Left ventricle myocardium inferior (tissue), 1 donor: ENCODE measurements at regions not wholly inside any gene's neighbourhood (a gene's known extent, or its start where the extent isn't known, plus 50 kb on each side); places are given as distances from the start of the nearest gene placed in this dataset.
A peak's percentile ranks its signal among the peaks of the same experiment; 100 is the strongest.

Source experiments
- DNase-seq: peaks from one replicate; pipeline ENCODE4 v3.0.0-alpha.2; 2020
- H3K27ac ChIP-seq: fragments of 200-600 bp; replicated peaks from 2 replicates; pipeline ENCODE4 v1.8.0; 2021
- H3K27me3 ChIP-seq: fragments of 200-600 bp; 2 replicates; pipeline ENCODE4 v1.8.0; 2021; ENCODE audit warnings: low read depth
- H3K36me3 ChIP-seq: fragments of 200-600 bp; 2 replicates; pipeline ENCODE4 v1.8.0; 2021
- H3K4me1 ChIP-seq: fragments of 200-600 bp; 2 replicates; pipeline ENCODE4 v1.8.0; 2021
- H3K4me3 ChIP-seq: fragments of 200-600 bp; 2 replicates; pipeline ENCODE4 v1.8.0; 2021; ENCODE audit warnings: mild to moderate bottlenecking, moderate library complexity
- H3K9me3 ChIP-seq: fragments of 200-600 bp; replicated peaks from 2 replicates; pipeline ENCODE4 v1.8.0; 2021
- CTCF ChIP-seq: fragments of 200-600 bp; IDR thresholded peaks from 2 replicates; pipeline ENCODE4 v1.8.0; 2021; ENCODE audit warnings: antibody characterized with exemption, mild to moderate bottlenecking, borderline replicate concordance
- intact Hi-C: fragments of 100-400 bp; cut with micrococcal nuclease; formaldehyde crosslinking; loops from one replicate; pipeline ENCODE4 v1.11.0; 2022
- donor health status: DM: no; HTN: yes; CAD: no; lungs with severe emphysema.

- no peak overlapping the region for H3K4me3 ChIP-seq
- intact Hi-C loops: no loop called here
- no peaks in the 10 kb centered on the region for H3K9me3 ChIP-seq
- H3K27me3 ChIP-seq: no peaks in the 10 kb centered on the region
- H3K27ac ChIP-seq: no peak overlapping the region
- peaks cover 9% of the 10 kb centered on the region for H3K4me1 ChIP-seq
- DNase-seq: no peak
- TF ChIP-seq CTCF: no peak
- H3K36me3 ChIP-seq: no peaks in the 10 kb centered on the region
These were observed 93.1 kb upstream of the HEY2 start for GRCh38 chr6:125656287-125656870.

GRCh38 chr6:125658136-125658535 is 91.3 kb upstream of the HEY2 start:
- Histone ChIP-seq H3K4me3 (no peak overlapping the region), H3K36me3 (no peaks in the 10 kb centered on the region), H3K27me3 (no peaks in the 10 kb centered on the region), H3K4me1 (peaks cover 9% of the 10 kb centered on the region), H3K9me3 (no peaks in the 10 kb centered on the region), H3K27ac (no peak overlapping the region)
- intact Hi-C loops: no loop called here
- DNase-seq: no peak
- TF ChIP-seq CTCF: no peak

GRCh38 chr6:125658759-125659431 is 90.5 kb upstream of the HEY2 start:
- TF ChIP-seq CTCF: no peak
- no peak overlapping the region for H3K4me3 ChIP-seq
- no peaks in the 10 kb centered on the region for H3K9me3 ChIP-seq
- H3K27me3 ChIP-seq: no peaks in the 10 kb centered on the region
- intact Hi-C loops: no loop called here
- peaks cover 9% of the 10 kb centered on the region for H3K4me1 ChIP-seq
- H3K36me3 ChIP-seq: no peaks in the 10 kb centered on the region
- H3K27ac ChIP-seq: no peak overlapping the region
- peak; percentile 29 for DNase-seq

GRCh38 chr6:125659887-125660286 is 89.5 kb upstream of the HEY2 start:
- TF ChIP-seq CTCF: no peak
- Histone ChIP-seq H3K36me3 (no peaks in the 10 kb centered on the region), H3K9me3 (no peaks in the 10 kb centered on the region), H3K4me3 (no peak overlapping the region), H3K27me3 (no peaks in the 10 kb centered on the region), H3K4me1 (peaks cover 9% of the 10 kb centered on the region), H3K27ac (no peak overlapping the region)
- no peak for DNase-seq
- intact Hi-C loops: no loop called here

- no peaks in the 10 kb centered on the region for H3K9me3 ChIP-seq
- H3K27ac ChIP-seq: no peak overlapping the region
- H3K36me3 ChIP-seq: no peaks in the 10 kb centered on the region
- peaks cover 9% of the 10 kb centered on the region for H3K4me1 ChIP-seq
- TF ChIP-seq CTCF: no peak
- no peaks in the 10 kb centered on the region for H3K27me3 ChIP-seq
- DNase-seq: no peak
- intact Hi-C loops: no loop called here
- H3K4me3 ChIP-seq: no peak overlapping the region
These were observed 87.1 kb upstream of the HEY2 start for GRCh38 chr6:125662296-125662695.
